Testis (tissue), 2 donors: ENCODE measurements at regions not wholly inside any gene's neighbourhood (a gene's known extent, or its start where the extent isn't known, plus 50 kb on each side); places are given as distances from the start of the nearest gene placed in this dataset.

Experiments
- DNase-seq: peaks from one replicate; pipeline ENCODE4 v3.0.0-alpha.2; 2019
- H3K27ac ChIP-seq, 2 donors: fragments of 200-600 bp; sonication (generic); one replicate each; pipeline ENCODE4 v1.5.1; 2019
- H3K27me3 ChIP-seq: fragments of 200-600 bp; sonication (generic); one replicate; pipeline ENCODE4 v1.5.1; 2019
- H3K36me3 ChIP-seq: fragments of 200-600 bp; sonication (generic); one replicate; pipeline ENCODE4 v1.5.1; 2017; ENCODE audit warnings: low read depth; ENCODE audit errors: missing control alignments
- H3K4me1 ChIP-seq: fragments of 200-600 bp; sonication (generic); one replicate; pipeline ENCODE4 v1.5.1; 2019
- H3K4me3 ChIP-seq, 2 donors: fragments of 200-600 bp; sonication (generic); one replicate each; pipeline ENCODE4 v1.5.1; 2017 to 2019
- H3K9me3 ChIP-seq: fragments of 200-600 bp; sonication (generic); one replicate; pipeline ENCODE4 v1.5.1; 2017
- POLR2A ChIP-seq: fragments of 450-650 bp; IDR thresholded peaks from one replicate; pipeline ENCODE4 v1.6.1; 2017; ENCODE audit warnings: antibody characterized with exemption, mild to moderate bottlenecking, moderate library complexity
- WGBS, 2 donors: methylation state at CpG; one replicate each; pipeline ENCODE4 v1.1.5; 2018; 5-methylcytosine and 5-hydroxymethylcytosine counted together
- intact Hi-C: fragments of 100-400 bp; cut with DNase I; formaldehyde crosslinking; loops from one replicate; pipeline ENCODE4 v1.15.1; 2023; ENCODE audit warnings: low total_unique reads
- TF ChIP-seq, protein P1 (sequence below), 3 experiments: fragments of 450-650 bp in 2 of 3; fragments of 200-600 bp in 1 of 3; sonication (generic) in 1 of 3; IDR thresholded peaks; one replicate each; pipeline ENCODE4 v1.5.1; 2016 to 2019; ENCODE audit warnings: antibody characterized with exemption in 3 of 3, mild to moderate bottlenecking in 2 of 3, moderate library complexity in 1 of 3

GRCh38 chr12:46580445-46580844 is 207.9 kb upstream of the SLC38A2 start:
- intact Hi-C loops: no loop called here
- H3K9me3 ChIP-seq: no peaks in the 10 kb centered on the region
- WGBS, 2 donors: 73 to 86% methylated on average over 1 of the region's 1 CpG
- no peaks in the 10 kb centered on the region for H3K36me3 ChIP-seq
- no peaks in the 10 kb centered on the region for H3K27me3 ChIP-seq
- no peaks in the 10 kb centered on the region for H3K4me1 ChIP-seq
- H3K27ac ChIP-seq: no peak overlapping the region
- TF ChIP-seq POLR2A: no peak
- TF ChIP-seq, protein P1, sequence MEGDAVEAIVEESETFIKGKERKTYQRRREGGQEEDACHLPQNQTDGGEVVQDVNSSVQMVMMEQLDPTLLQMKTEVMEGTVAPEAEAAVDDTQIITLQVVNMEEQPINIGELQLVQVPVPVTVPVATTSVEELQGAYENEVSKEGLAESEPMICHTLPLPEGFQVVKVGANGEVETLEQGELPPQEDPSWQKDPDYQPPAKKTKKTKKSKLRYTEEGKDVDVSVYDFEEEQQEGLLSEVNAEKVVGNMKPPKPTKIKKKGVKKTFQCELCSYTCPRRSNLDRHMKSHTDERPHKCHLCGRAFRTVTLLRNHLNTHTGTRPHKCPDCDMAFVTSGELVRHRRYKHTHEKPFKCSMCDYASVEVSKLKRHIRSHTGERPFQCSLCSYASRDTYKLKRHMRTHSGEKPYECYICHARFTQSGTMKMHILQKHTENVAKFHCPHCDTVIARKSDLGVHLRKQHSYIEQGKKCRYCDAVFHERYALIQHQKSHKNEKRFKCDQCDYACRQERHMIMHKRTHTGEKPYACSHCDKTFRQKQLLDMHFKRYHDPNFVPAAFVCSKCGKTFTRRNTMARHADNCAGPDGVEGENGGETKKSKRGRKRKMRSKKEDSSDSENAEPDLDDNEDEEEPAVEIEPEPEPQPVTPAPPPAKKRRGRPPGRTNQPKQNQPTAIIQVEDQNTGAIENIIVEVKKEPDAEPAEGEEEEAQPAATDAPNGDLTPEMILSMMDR (IDR thresholded peaks at IDR 0.05): no peak
- H3K4me3 ChIP-seq: no peak overlapping the region
- DNase-seq: no peak

DNA sequence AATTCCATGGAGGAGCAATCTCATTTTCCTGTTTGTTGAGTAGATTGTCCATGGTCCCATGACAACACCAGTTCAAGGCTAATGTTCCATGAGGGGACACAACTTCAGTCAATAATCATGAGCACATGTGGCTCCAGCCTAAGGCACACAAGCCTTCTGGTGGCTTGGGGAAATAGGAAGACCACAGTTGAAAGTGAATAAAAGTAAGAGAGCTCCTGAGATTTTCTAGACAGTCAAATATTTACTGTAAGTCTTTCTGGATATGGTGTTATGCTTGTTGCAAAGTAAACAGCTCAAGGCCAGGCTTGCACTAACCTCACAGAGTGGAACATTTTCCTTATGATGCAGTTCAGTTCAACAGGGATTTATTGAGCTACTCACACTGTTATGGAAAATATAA is 206.9 kb upstream of the SLC38A2 start:
- no peaks in the 10 kb centered on the region for H3K4me1 ChIP-seq
- H3K27me3 ChIP-seq: no peaks in the 10 kb centered on the region
- DNase-seq: no peak
- TF ChIP-seq POLR2A: no peak
- TF ChIP-seq, protein P1 (IDR thresholded peaks at IDR 0.05): no peak
- no peaks in the 10 kb centered on the region for H3K36me3 ChIP-seq
- no peak overlapping the region for H3K4me3 ChIP-seq
- no peak overlapping the region for H3K27ac ChIP-seq
- intact Hi-C loops: no loop called here
- H3K9me3 ChIP-seq: no peaks in the 10 kb centered on the region

GRCh38 chr12:46578190-46578982 is 205.8 kb upstream of the SLC38A2 start:
- Histone ChIP-seq H3K4me1 (no peaks in the 10 kb centered on the region), H3K27me3 (no peaks in the 10 kb centered on the region), H3K9me3 (no peaks in the 10 kb centered on the region), H3K36me3 (no peaks in the 10 kb centered on the region), H3K4me3 (no peak overlapping the region), H3K27ac (no peak overlapping the region)
- DNase-seq: no peak
- intact Hi-C loops: no loop called here
- WGBS, 2 donors: 71 to 72% methylated on average over 4 of the region's 4 CpGs
- no peak for TF ChIP-seq POLR2A
- TF ChIP-seq, protein P1 (IDR thresholded peaks at IDR 0.05): no peak

DNA sequence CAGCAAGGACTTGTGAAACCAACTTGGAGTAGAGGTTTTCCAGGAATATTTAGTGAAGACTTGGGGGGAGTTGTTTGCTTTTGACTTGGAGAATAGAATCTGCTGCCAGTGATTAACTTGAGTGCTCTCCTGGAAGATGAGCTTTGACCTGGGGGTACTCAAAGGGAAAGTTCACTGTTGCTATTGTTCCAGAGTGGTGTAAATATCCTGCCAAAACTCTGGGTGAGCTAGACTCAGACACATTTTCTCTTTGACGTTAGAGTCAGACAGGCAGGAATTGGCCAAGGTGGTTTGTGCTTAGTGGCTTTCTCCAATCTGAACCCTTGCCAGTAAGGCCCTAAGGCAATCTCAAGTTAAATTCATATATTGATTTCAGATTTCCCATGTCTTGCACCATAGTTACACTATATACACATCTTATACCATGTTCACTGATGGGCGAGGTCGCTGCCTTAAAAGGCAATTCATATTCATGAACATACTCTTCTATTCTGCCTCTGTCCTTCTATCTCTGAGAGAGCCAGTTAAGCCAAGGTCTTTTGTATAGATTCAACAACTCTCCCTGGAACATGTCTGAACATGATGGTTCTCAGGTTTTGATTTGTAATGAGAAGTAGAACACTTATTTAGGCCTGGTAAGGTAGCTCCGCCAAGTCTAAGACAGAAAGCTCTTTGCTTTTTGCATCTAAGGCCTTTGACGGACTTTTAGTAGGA is 204.6 kb upstream of the SLC38A2 start:
- H3K27ac ChIP-seq: no peak overlapping the region
- no peak for DNase-seq
- TF ChIP-seq, protein P1 (IDR thresholded peaks at IDR 0.05): no peak
- no peak for TF ChIP-seq POLR2A
- no peaks in the 10 kb centered on the region for H3K4me1 ChIP-seq
- intact Hi-C loops: no loop called here
- no peaks in the 10 kb centered on the region for H3K27me3 ChIP-seq
- no peaks in the 10 kb centered on the region for H3K9me3 ChIP-seq
- no peaks in the 10 kb centered on the region for H3K36me3 ChIP-seq
- WGBS, 2 donors: 89 to 92% methylated on average over 5 of the region's 5 CpGs
- no peak overlapping the region for H3K4me3 ChIP-seq
